OCI-LY3 (cell line): ENCODE measurements at regions not wholly inside any gene's neighbourhood (a gene's known extent, or its start where the extent isn't known, plus 50 kb on each side); places are given as distances from the start of the nearest gene placed in this dataset.

Experiments used
- EZH2phosphoT487 ChIP-seq: fragments of 200-600 bp; shearing (Covaris generic); IDR thresholded peaks from 2 replicates; pipeline ENCODE4 v1.6.1; 2018; ENCODE audit warnings: antibody characterized with exemption, mixed run types, low read depth
- TF ChIP-seq, protein P1 (sequence below): fragments of 200-600, 300-600 bp; sonication (generic); IDR thresholded peaks from 2 replicates; pipeline ENCODE4 v1.5.1; 2014; ENCODE audit warnings: antibody characterized with exemption, low read length, low read depth

DNA sequence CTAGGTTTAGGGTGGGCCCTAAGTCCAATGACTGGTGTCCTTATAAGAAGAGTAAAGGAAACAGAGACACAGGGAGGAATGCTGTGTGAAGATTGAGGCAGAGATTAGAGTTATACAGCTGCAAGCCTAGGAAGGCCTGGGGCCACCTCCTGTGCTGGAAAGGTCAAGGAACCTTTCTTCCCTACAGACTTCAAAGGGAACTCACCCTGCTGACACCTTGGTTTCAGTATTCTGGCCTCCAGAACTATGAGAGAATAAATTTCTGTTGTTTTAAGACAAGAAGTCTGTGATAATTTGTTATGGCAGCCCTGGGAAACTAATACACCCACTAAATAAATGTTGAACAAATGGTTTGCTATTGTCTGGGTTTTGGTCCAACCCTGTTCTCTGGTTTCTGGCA lies 102.3 kb upstream of the NEUROD1 start:
- TF ChIP-seq, protein P1, sequence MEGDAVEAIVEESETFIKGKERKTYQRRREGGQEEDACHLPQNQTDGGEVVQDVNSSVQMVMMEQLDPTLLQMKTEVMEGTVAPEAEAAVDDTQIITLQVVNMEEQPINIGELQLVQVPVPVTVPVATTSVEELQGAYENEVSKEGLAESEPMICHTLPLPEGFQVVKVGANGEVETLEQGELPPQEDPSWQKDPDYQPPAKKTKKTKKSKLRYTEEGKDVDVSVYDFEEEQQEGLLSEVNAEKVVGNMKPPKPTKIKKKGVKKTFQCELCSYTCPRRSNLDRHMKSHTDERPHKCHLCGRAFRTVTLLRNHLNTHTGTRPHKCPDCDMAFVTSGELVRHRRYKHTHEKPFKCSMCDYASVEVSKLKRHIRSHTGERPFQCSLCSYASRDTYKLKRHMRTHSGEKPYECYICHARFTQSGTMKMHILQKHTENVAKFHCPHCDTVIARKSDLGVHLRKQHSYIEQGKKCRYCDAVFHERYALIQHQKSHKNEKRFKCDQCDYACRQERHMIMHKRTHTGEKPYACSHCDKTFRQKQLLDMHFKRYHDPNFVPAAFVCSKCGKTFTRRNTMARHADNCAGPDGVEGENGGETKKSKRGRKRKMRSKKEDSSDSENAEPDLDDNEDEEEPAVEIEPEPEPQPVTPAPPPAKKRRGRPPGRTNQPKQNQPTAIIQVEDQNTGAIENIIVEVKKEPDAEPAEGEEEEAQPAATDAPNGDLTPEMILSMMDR, result no peak
- no peak for TF ChIP-seq EZH2phosphoT487
